Uterus (tissue), 3 donors: ENCODE measurements at regions not wholly inside any gene's neighbourhood (a gene's known extent, or its start where the extent isn't known, plus 50 kb on each side); places are given as distances from the start of the nearest gene placed in this dataset.

Experiments
- DNase-seq, 2 donors: peaks; one replicate each; pipeline ENCODE4 v3.0.0-alpha.2; 2019 to 2020
- H3K27ac ChIP-seq, 2 donors: fragments of 200-600 bp; sonication (generic); 1 replicate in 1 of 2; 2 replicates in 1 of 2; pipeline ENCODE4 v1.5.1; 2016 to 2018
- H3K27me3 ChIP-seq, 2 donors: fragments of 200-600 bp; sonication (generic); one replicate each; pipeline ENCODE4 v1.5.1; 2018 to 2019; ENCODE audit warnings: control low read depth in 1 of 2
- H3K36me3 ChIP-seq, 2 donors: fragments of 200-600 bp; sonication (generic); one replicate each; pipeline ENCODE4 v1.5.1; 2019; ENCODE audit warnings: control low read depth in 1 of 2
- H3K4me1 ChIP-seq, 2 donors: fragments of 200-600 bp; sonication (generic); one replicate each; pipeline ENCODE4 v1.5.1; 2018 to 2019; ENCODE audit warnings: control low read depth in 1 of 2
- H3K4me3 ChIP-seq, 2 donors: fragments of 200-600 bp; sonication (generic); 1 replicate in 1 of 2; 2 replicates in 1 of 2; pipeline ENCODE4 v1.5.1; 2018 to 2019; ENCODE audit warnings: mild to moderate bottlenecking in 1 of 2
- H3K9me3 ChIP-seq, 2 donors: fragments of 200-600 bp; sonication (generic); one replicate each; pipeline ENCODE4 v1.5.1; 2019; ENCODE audit warnings: control low read depth in 1 of 2
- POLR2A ChIP-seq, 2 donors: fragments of 450-650 bp; IDR thresholded peaks; one replicate each; pipeline ENCODE4 v1.6.1; 2016; ENCODE audit warnings: antibody characterized with exemption in 2 of 2, mild to moderate bottlenecking in 1 of 2, moderate library complexity in 1 of 2
- intact Hi-C: fragments of 100-400 bp; cut with DNase I; formaldehyde crosslinking; loops from one replicate; pipeline ENCODE4 v1.15.1; 2023; ENCODE audit warnings: low total_unique reads
- TF ChIP-seq, protein P1 (sequence below), 4 experiments: fragments of 200-600 bp in 2 of 4; fragments of 450-650 bp in 2 of 4; sonication (generic) in 2 of 4; IDR thresholded peaks; one replicate each; pipeline ENCODE4 v1.5.1; 2016 to 2019; ENCODE audit warnings: antibody characterized with exemption in 4 of 4, mild to moderate bottlenecking in 2 of 4, moderate library complexity in 1 of 4
- donor health status: DM: yes; HTN: yes; CAD: no.

GRCh38 chr13:62139597-62139996 lies 723.9 kb upstream of the PCDH20 start:
- no peak for TF ChIP-seq POLR2A (IDR thresholded peaks at IDR 0.05)
- TF ChIP-seq, protein P1, sequence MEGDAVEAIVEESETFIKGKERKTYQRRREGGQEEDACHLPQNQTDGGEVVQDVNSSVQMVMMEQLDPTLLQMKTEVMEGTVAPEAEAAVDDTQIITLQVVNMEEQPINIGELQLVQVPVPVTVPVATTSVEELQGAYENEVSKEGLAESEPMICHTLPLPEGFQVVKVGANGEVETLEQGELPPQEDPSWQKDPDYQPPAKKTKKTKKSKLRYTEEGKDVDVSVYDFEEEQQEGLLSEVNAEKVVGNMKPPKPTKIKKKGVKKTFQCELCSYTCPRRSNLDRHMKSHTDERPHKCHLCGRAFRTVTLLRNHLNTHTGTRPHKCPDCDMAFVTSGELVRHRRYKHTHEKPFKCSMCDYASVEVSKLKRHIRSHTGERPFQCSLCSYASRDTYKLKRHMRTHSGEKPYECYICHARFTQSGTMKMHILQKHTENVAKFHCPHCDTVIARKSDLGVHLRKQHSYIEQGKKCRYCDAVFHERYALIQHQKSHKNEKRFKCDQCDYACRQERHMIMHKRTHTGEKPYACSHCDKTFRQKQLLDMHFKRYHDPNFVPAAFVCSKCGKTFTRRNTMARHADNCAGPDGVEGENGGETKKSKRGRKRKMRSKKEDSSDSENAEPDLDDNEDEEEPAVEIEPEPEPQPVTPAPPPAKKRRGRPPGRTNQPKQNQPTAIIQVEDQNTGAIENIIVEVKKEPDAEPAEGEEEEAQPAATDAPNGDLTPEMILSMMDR (IDR thresholded peaks at IDR 0.05): no peak
- Histone ChIP-seq H3K36me3 (no peaks in the 10 kb centered on the region), H3K9me3 (no peaks in the 10 kb centered on the region), H3K27ac (no peak overlapping the region), H3K27me3 (no peaks in the 10 kb centered on the region), H3K4me3 (no peak overlapping the region), H3K4me1 (no peaks in the 10 kb centered on the region)
- no peak for DNase-seq
- intact Hi-C loops: no loop called here

DNA sequence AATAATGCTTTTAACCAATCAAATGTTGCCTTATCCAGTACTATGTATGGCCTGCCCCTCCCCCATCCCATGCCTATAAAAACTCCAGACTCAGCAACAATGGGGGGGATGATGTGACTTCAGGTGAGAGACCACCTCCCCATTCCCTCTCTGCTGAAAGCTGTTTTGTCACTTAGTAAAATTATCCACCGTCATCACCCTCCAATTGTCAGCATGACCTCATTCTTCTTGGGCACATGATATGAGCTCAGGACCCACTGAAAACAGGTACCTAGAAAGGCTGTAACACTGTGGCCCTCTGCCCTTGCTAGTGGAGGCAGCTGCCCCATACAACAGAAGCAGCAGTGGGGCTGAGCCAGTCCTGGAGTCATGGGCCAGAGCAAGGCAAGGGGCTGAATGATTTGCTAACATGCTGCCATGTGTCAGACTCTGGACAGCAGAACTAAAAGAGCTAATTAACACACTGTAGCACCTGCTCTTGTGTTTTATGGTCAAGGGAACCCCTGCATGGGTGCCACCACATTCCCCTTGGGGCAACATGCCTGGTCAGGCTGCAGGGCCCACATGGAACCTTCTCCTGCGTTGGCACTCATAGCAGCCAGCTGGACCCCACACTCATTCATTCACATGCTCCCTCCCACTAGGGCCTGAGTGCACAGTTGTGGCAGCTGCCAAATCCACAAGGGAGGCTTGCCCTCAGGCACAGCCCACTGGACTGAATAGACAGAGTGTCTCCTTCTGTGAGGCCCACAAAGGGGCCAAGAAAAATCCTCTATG lies 722.2 kb upstream of the PCDH20 start:
- no peaks in the 10 kb centered on the region for H3K9me3 ChIP-seq
- DNase-seq: no peak
- TF ChIP-seq, protein P1 (IDR thresholded peaks at IDR 0.05): no peak
- no peak for TF ChIP-seq POLR2A (IDR thresholded peaks at IDR 0.05)

GRCh38 chr13:62131604-62132003 lies 716.0 kb upstream of the PCDH20 start:
- Histone ChIP-seq H3K4me1 (no peaks in the 10 kb centered on the region), H3K36me3 (no peaks in the 10 kb centered on the region), H3K27me3 (no peaks in the 10 kb centered on the region), H3K27ac (no peak overlapping the region), H3K9me3 (no peaks in the 10 kb centered on the region), H3K4me3 (no peak overlapping the region)
- no peak for DNase-seq
- TF ChIP-seq, protein P1 (IDR thresholded peaks at IDR 0.05): no peak
- no peak for TF ChIP-seq POLR2A (IDR thresholded peaks at IDR 0.05)
- intact Hi-C loops: no loop called here

More for the DNA sequence above, 722.2 kb upstream of the PCDH20 start:
- H3K36me3 ChIP-seq: no peaks in the 10 kb centered on the region
- H3K27me3 ChIP-seq: no peaks in the 10 kb centered on the region
- H3K4me1 ChIP-seq: no peaks in the 10 kb centered on the region
- intact Hi-C loops: no loop called here
- no peak overlapping the region for H3K4me3 ChIP-seq
- H3K27ac ChIP-seq: no peak overlapping the region

GRCh38 chr13:62130062-62130970 lies 714.7 kb upstream of the PCDH20 start:
- Histone ChIP-seq H3K4me1 (no peaks in the 10 kb centered on the region), H3K4me3 (no peak overlapping the region), H3K27ac (no peak overlapping the region), H3K36me3 (no peaks in the 10 kb centered on the region), H3K27me3 (no peaks in the 10 kb centered on the region), H3K9me3 (no peaks in the 10 kb centered on the region)
- no peak for TF ChIP-seq POLR2A (IDR thresholded peaks at IDR 0.05)
- TF ChIP-seq, protein P1 (IDR thresholded peaks at IDR 0.05): no peak
- intact Hi-C loops: no loop called here
- no peak for DNase-seq
